ENCODE measurements at regions not wholly inside any gene's neighbourhood (a gene's known extent, or its start where the extent isn't known, plus 50 kb on each side); places are given as distances from the start of the nearest gene placed in this dataset.

- no TSS peak for BruUV-seq (replicated peaks)
- CTCF ChIA-PET, result no interaction called here
- no peak for TF ChIP-seq CTCF (IDR thresholded peaks at IDR 0.05; ENCODE audit: unreplicated experiment)
- Mint-ChIP-seq H3K4me3 (ENCODE audit: low read depth, unreplicated experiment) (no peak overlapping the region), H3K9me3 (ENCODE audit: low read depth, unreplicated experiment) (no peaks in the 10 kb centered on the region), H3K27ac (ENCODE audit: unreplicated experiment) (no peak overlapping the region), H3K27me3 (ENCODE audit: unreplicated experiment) (no peaks in the 10 kb centered on the region), H3K36me3 (ENCODE audit: insufficient read depth, unreplicated experiment) (no peaks in the 10 kb centered on the region), H3K4me1 (ENCODE audit: low read depth, unreplicated experiment) (peaks cover 12% of the 10 kb centered on the region)
- intact Hi-C loops (cut with micrococcal nuclease; ENCODE audit: unreplicated experiment), result no loop called here
- no peak for DNase-seq
Observed at GRCh38 chr5:106412606-106413005, 1258.1 kb downstream of the EFNA5 start.

- TF ChIP-seq CTCF (IDR thresholded peaks at IDR 0.05; ENCODE audit: unreplicated experiment), result no peak
- Mint-ChIP-seq H3K36me3 (ENCODE audit: insufficient read depth, unreplicated experiment) (no peaks in the 10 kb centered on the region), H3K4me3 (ENCODE audit: low read depth, unreplicated experiment) (no peak overlapping the region), H3K4me1 (ENCODE audit: low read depth, unreplicated experiment) (no peaks in the 10 kb centered on the region), H3K27me3 (ENCODE audit: unreplicated experiment) (no peaks in the 10 kb centered on the region), H3K27ac (ENCODE audit: unreplicated experiment) (no peak overlapping the region), H3K9me3 (ENCODE audit: low read depth, unreplicated experiment) (no peaks in the 10 kb centered on the region)
- intact Hi-C loops (cut with micrococcal nuclease; ENCODE audit: unreplicated experiment), result no loop called here
- BruUV-seq (replicated peaks), result no TSS peak
- CTCF ChIA-PET, result interaction anchor here (0.7 kb wide), 1 partner anchor 463 kb away, joined by 3 read pairs; no protein-coding TSS in a partner anchor
- DNase-seq, result no peak
Observed at GRCh38 chr5:106408570-106408969, 1262.2 kb downstream of the EFNA5 start.

GRCh38 chr5:106408141-106408540 is 1262.6 kb downstream of the EFNA5 start:
- H3K36me3 Mint-ChIP-seq (ENCODE audit: insufficient read depth, unreplicated experiment), result no peaks in the 10 kb centered on the region
- intact Hi-C loops (cut with micrococcal nuclease; ENCODE audit: unreplicated experiment), result no loop called here
- CTCF ChIA-PET, result no interaction called here

GRCh38 chr5:106401561-106401960 is 1269.2 kb downstream of the EFNA5 start:
- CTCF ChIA-PET, result no interaction called here
- H3K27me3 Mint-ChIP-seq (ENCODE audit: unreplicated experiment), result no peaks in the 10 kb centered on the region
- no peaks in the 10 kb centered on the region for H3K9me3 Mint-ChIP-seq (ENCODE audit: low read depth, unreplicated experiment)
- no peak for TF ChIP-seq CTCF (IDR thresholded peaks at IDR 0.05; ENCODE audit: unreplicated experiment)
- intact Hi-C loops (cut with micrococcal nuclease; ENCODE audit: unreplicated experiment), result no loop called here
- no TSS peak for BruUV-seq (replicated peaks)
- peaks cover 13% of the 10 kb centered on the region for H3K4me1 Mint-ChIP-seq (ENCODE audit: low read depth, unreplicated experiment)
- no peak for DNase-seq
- no peak overlapping the region for H3K4me3 Mint-ChIP-seq (ENCODE audit: low read depth, unreplicated experiment)
- no peak overlapping the region for H3K27ac Mint-ChIP-seq (ENCODE audit: unreplicated experiment)
- no peaks in the 10 kb centered on the region for H3K36me3 Mint-ChIP-seq (ENCODE audit: insufficient read depth, unreplicated experiment)

More at GRCh38 chr5:106408141-106408540, 1262.6 kb downstream of the EFNA5 start:
- BruUV-seq (replicated peaks), result no TSS peak
- Mint-ChIP-seq H3K4me1 (ENCODE audit: low read depth, unreplicated experiment) (no peaks in the 10 kb centered on the region), H3K9me3 (ENCODE audit: low read depth, unreplicated experiment) (no peaks in the 10 kb centered on the region), H3K4me3 (ENCODE audit: low read depth, unreplicated experiment) (no peak overlapping the region), H3K27me3 (ENCODE audit: unreplicated experiment) (no peaks in the 10 kb centered on the region), H3K27ac (ENCODE audit: unreplicated experiment) (no peak overlapping the region)
- TF ChIP-seq CTCF (IDR thresholded peaks at IDR 0.05; ENCODE audit: unreplicated experiment), result no peak
- DNase-seq, result no peak

Measured in Calu3 (cell line).